Thoracic aorta (tissue), 2 donors: ENCODE measurements at regions not wholly inside any gene's neighbourhood (a gene's known extent, or its start where the extent isn't known, plus 50 kb on each side); places are given as distances from the start of the nearest gene placed in this dataset.

ENCODE experiments used
- ATAC-seq: fragments of 150-250 bp; one replicate; pipeline ENCODE4 v1.8.0; 2017; ENCODE audit warnings: low read depth; ENCODE audit not compliant: insufficient number of reproducible peaks, low FRiP score
- DNase-seq: peaks from one replicate; pipeline ENCODE4 v3.0.0-alpha.2; 2020; ENCODE audit warnings: low spot score
- H3K27ac ChIP-seq, 2 donors: fragments of 200-600 bp; sonication (generic); 1 replicate in 1 of 2; 2 replicates in 1 of 2; pipeline ENCODE4 v1.5.1; 2016; ENCODE audit warnings: mild to moderate bottlenecking in 2 of 2, moderate library complexity in 2 of 2
- H3K27me3 ChIP-seq: fragments of 200-600 bp; sonication (generic); replicated peaks from 2 replicates; pipeline ENCODE4 v1.6.0; 2016; ENCODE audit warnings: mild to moderate bottlenecking; ENCODE audit not compliant: insufficient read depth
- H3K36me3 ChIP-seq: fragments of 200-600 bp; sonication (generic); one replicate; pipeline ENCODE4 v1.5.1; 2016
- H3K4me1 ChIP-seq, 2 donors: fragments of 200-600 bp; sonication (generic); 1 replicate in 1 of 2; 2 replicates in 1 of 2; pipeline versions ENCODE4 v1.5.1 to v1.6.0; 2016; ENCODE audit warnings: low read depth in 2 of 2, mild to moderate bottlenecking in 1 of 2; ENCODE audit not compliant: control insufficient read depth in 1 of 2
- H3K4me3 ChIP-seq: fragments of 200-600 bp; sonication (generic); 2 replicates; pipeline ENCODE4 v1.5.1; 2016; ENCODE audit warnings: mild to moderate bottlenecking
- H3K9me3 ChIP-seq: fragments of 200-600 bp; sonication (generic); 2 replicates; pipeline ENCODE4 v1.5.1; 2016
- TF ChIP-seq, protein P1 (sequence below): fragments of 200-600 bp; sonication (generic); IDR thresholded peaks from one replicate; pipeline ENCODE4 v1.5.1; 2019; ENCODE audit warnings: antibody characterized with exemption

DNA sequence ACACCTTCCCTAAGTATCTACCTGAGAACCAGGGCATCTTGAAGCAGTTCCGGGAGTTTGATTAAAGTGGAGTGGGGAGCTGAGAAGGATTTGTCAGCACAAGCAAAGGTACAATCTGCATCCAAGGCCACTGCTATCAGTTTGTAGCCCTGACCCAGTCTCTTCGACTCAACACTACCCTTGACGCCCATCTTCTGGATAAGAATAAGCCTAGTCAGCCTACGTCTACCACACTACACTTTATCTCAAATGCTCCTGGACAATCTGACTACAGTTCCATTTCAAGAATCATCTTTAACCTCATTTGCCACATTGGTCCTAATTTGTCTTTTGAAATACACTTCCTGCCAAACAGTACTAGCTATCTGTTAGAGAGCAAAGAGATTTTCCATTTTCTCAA, 134.1 kb upstream of the C1GALT1 start:
- H3K9me3 ChIP-seq = no peaks in the 10 kb centered on the region
- no peak overlapping the region for H3K27ac ChIP-seq
- no peak for DNase-seq
- no peaks in the 10 kb centered on the region for H3K4me1 ChIP-seq
- TF ChIP-seq, protein P1, sequence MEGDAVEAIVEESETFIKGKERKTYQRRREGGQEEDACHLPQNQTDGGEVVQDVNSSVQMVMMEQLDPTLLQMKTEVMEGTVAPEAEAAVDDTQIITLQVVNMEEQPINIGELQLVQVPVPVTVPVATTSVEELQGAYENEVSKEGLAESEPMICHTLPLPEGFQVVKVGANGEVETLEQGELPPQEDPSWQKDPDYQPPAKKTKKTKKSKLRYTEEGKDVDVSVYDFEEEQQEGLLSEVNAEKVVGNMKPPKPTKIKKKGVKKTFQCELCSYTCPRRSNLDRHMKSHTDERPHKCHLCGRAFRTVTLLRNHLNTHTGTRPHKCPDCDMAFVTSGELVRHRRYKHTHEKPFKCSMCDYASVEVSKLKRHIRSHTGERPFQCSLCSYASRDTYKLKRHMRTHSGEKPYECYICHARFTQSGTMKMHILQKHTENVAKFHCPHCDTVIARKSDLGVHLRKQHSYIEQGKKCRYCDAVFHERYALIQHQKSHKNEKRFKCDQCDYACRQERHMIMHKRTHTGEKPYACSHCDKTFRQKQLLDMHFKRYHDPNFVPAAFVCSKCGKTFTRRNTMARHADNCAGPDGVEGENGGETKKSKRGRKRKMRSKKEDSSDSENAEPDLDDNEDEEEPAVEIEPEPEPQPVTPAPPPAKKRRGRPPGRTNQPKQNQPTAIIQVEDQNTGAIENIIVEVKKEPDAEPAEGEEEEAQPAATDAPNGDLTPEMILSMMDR = no peak
- H3K36me3 ChIP-seq = no peaks in the 10 kb centered on the region
- no peaks in the 10 kb centered on the region for H3K27me3 ChIP-seq
- ATAC-seq = no peak
- no peak overlapping the region for H3K4me3 ChIP-seq

DNA sequence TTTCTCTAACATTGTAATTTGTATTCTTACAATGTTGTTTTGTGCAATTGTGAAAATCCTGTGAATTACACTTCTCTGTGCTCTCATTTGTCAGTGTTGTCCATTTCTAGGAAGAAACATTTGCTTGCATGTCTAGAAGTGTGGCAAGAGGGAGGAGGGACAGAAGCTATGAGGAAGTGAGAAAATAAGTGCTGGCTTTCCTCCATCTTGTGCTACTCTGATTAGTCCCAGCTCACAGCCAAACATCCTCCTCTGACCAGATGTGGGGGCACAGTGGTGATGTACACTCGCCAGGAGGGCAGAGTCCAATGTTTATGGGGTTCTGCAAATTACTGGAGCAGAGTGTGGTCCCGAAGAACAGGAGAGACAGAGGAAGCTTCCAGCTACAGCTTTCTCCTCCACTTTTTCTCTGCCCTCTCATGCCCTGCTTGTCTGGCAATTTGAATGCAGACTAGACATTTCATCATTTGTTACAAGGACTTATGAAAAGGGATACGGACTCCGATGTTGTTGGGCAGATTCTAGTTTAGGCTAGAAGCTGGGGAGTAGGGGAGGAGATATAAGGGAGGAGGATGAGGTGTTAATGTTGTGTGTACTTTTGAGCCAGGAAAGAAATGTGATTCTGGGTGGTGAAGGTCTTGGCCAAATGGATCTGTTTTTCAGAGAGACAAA, 131.0 kb upstream of the C1GALT1 start:
- no peak for ATAC-seq
- Histone ChIP-seq H3K27me3 (no peaks in the 10 kb centered on the region), H3K9me3 (no peaks in the 10 kb centered on the region), H3K4me1 (no peaks in the 10 kb centered on the region), H3K36me3 (no peaks in the 10 kb centered on the region), H3K4me3 (no peak overlapping the region), H3K27ac (no peak overlapping the region)
- no peak for DNase-seq
- TF ChIP-seq, protein P1 = no peak

DNA sequence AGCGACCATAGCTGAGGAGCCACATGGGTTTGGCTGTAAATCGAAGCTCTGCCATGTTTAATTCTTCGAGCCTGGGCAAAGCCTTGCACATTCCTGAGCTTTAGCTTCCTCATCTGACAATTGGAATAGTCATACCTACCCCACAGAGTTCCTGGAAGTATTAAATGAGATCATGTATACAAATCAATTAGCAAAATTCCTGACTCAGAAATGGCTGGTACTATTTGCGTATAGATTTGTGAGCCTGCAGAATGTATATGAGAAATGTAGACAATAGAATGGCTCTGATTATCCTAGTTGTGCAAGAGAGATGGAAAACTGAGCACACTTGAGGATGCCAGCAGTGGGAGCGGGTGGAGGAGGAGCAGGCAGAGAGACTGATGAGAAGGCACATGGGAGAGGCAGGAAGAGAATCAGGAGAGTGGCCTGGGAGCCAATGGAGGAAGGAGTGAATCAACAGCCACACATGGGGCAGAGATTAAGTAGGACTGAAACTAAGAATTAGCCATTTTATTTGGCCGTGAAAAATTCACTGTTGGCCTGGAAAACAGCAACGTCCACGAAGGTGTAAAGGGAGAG, 128.0 kb upstream of the C1GALT1 start:
- Histone ChIP-seq H3K27ac (no peak overlapping the region), H3K9me3 (no peaks in the 10 kb centered on the region), H3K4me1 (no peaks in the 10 kb centered on the region), H3K27me3 (no peaks in the 10 kb centered on the region), H3K36me3 (no peaks in the 10 kb centered on the region), H3K4me3 (no peak overlapping the region)
- DNase-seq (no peak), ATAC-seq (no peak)
- TF ChIP-seq, protein P1 = no peak

DNA sequence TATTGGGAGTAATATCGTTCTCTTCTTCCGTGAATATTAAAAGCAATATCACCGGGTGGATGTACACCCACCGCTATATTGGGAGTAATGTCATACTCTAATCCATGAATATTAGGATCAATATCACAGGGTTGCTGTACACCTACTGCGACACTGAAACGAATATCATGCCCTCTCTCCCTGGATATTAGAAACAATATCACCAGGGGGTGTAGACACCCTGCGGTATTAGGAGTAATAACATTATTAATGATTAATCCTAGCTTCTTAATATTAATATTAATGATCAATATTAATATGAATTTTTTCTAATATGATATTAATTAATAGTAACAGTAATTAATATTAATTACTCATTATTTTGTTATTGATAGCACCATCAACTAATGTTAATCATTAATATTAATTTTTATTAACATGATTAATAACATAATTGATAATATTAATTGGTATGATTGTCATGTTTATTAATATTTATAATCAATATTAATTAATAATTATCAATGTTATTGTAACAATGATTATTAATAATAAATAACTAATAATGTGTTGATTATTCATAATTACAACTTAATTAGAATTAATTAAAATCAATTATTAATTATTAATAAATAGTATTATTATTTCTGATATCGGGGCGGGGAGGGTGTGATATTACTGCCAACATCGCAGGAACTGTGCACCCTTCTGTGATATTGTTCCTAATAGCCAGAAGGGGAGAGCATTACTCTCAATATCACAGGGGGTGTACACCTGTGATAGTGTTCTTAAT, 121.3 kb upstream of the C1GALT1 start:
- no peaks in the 10 kb centered on the region for H3K36me3 ChIP-seq
- TF ChIP-seq, protein P1 = no peak
- H3K4me3 ChIP-seq = no peak overlapping the region
- H3K4me1 ChIP-seq = no peaks in the 10 kb centered on the region
- no peak for ATAC-seq
- DNase-seq = no peak
- H3K9me3 ChIP-seq = no peaks in the 10 kb centered on the region
- no peaks in the 10 kb centered on the region for H3K27me3 ChIP-seq
- no peak overlapping the region for H3K27ac ChIP-seq

DNA sequence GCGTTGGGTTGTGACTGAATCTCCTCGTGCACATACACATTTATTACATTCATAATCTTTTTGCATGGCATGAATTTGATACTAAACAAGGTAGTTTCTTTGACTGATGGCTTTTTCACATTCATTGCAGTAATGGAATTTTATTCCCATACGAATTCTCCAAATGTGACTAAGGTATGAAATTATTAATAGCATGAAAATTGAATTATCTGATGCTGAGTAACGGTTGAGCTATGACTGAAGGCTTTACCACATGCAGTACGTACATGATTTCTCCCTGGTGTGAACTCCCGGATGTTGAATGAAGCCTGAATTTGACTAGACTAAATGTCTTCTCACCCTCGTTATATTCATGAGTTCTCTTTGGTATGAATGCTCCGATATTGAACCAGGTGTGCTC, 104.4 kb upstream of the C1GALT1 start:
- no peaks in the 10 kb centered on the region for H3K36me3 ChIP-seq
- no peak for ATAC-seq

More for the DNA sequence above, 104.4 kb upstream of the C1GALT1 start:
- TF ChIP-seq, protein P1 = no peak
- Histone ChIP-seq H3K9me3 (no peaks in the 10 kb centered on the region), H3K4me3 (no peak overlapping the region), H3K27me3 (no peaks in the 10 kb centered on the region), H3K4me1 (no peaks in the 10 kb centered on the region), H3K27ac (no peak overlapping the region)
- no peak for DNase-seq
